Neural cell (in vitro differentiated cells): ENCODE measurements at regions not wholly inside any gene's neighbourhood (a gene's known extent, or its start where the extent isn't known, plus 50 kb on each side); places are given as distances from the start of the nearest gene placed in this dataset.

Source experiments
- CTCF ChIP-seq: fragments of 450-650 bp; IDR thresholded peaks from 2 replicates; pipeline ENCODE4 v1.5.1; 2014; ENCODE audit warnings: antibody characterized with exemption, mild to moderate bottlenecking, moderate library complexity; ENCODE audit not compliant: poor library complexity, severe bottlenecking
- EP300 ChIP-seq: fragments of 450-650 bp; conservative IDR thresholded peaks from 2 replicates; pipeline ENCODE4 v1.6.1; 2014; ENCODE audit warnings: antibody characterized with exemption, mild to moderate bottlenecking, moderate library complexity; ENCODE audit not compliant: poor library complexity, severe bottlenecking
- EZH2 ChIP-seq: fragments of 200-600, 300-800 bp; shearing (Covaris generic), sonication (generic); IDR thresholded peaks from 2 replicates; pipeline ENCODE4 v1.6.1; 2014; ENCODE audit warnings: antibody characterized with exemption, low read length, borderline replicate concordance, mild to moderate bottlenecking; ENCODE audit not compliant: insufficient read depth, poor library complexity, severe bottlenecking
- TAF1 ChIP-seq: IDR thresholded peaks from 2 replicates; pipeline ENCODE4 v1.6.1; 2012; ENCODE audit warnings: low read depth

DNA sequence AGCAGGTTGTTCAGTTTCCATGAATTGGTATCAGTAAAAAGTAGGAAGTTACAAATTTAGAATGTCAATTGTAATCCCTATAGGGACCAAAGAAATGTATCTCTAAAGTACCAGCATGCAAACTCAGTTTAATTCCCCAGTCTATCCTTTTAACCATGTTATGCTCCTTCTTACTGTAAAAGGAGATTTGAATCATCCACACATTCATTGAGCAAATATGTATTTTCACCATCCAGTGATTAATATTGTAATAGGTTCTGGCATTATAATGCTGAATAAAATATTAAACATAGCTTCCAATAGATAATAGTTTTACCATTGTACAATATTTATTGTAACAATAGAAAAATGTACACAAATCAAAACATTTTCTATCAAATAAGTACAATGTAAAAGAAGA lies 228.2 kb upstream of the SEMA3A start:
- TF ChIP-seq EZH2 (no peak), CTCF (no peak), TAF1 (no peak), EP300 (no peak)
